GM21717 (cell line): ENCODE measurements at regions not wholly inside any gene's neighbourhood (a gene's known extent, or its start where the extent isn't known, plus 50 kb on each side); places are given as distances from the start of the nearest gene placed in this dataset.

Source experiments
- ATAC-seq: cut with Tn5 transposase; IDR thresholded peaks from one replicate; pipeline ENCODE4 v1.9.1; 2021; ENCODE audit warnings: mild to moderate bottlenecking, moderate library complexity; ENCODE audit not compliant: unreplicated experiment

DNA sequence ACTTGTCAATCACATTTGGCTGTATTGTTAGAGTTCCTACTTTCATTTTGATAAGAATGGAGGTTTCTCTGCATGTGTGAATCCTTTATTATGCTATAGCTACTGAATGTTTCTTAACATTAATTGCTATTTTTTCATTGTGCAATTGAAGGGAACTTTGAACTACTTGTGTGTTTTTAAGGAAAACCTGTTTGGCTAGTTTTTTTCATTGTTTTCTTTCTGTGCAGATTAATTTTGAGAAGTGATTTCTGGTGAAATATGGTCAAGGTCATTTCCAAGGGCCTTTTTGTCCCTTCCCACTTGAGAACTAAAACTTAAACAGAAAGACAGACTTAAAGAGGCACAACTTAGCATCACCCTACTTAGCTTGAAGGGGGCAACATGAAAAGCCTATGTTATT, 1309.2 kb upstream of the WWC1 start:
- no peak for ATAC-seq

GRCh38 chr5:166991601-166992000, 1299.8 kb upstream of the WWC1 start:
- no peak for ATAC-seq

DNA sequence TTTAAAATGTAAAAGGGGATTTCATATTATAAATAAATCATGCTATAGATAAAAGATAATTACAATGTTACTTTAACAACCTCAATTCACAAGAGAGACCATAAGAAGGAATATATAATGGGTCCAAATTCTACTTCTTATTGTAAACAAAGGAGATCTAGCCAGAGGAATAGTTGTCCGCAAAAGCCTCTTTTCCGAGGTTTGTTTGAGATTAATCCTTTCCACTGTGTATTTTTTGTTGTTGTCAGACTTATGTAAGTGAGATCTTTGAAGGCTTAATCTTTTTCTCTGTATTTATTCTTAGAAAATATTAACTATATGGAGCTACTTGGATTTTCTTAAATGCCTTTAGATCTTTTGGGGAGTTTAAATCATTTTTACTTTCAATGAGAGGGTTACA, 1299.3 kb upstream of the WWC1 start:
- ATAC-seq, result no peak

DNA sequence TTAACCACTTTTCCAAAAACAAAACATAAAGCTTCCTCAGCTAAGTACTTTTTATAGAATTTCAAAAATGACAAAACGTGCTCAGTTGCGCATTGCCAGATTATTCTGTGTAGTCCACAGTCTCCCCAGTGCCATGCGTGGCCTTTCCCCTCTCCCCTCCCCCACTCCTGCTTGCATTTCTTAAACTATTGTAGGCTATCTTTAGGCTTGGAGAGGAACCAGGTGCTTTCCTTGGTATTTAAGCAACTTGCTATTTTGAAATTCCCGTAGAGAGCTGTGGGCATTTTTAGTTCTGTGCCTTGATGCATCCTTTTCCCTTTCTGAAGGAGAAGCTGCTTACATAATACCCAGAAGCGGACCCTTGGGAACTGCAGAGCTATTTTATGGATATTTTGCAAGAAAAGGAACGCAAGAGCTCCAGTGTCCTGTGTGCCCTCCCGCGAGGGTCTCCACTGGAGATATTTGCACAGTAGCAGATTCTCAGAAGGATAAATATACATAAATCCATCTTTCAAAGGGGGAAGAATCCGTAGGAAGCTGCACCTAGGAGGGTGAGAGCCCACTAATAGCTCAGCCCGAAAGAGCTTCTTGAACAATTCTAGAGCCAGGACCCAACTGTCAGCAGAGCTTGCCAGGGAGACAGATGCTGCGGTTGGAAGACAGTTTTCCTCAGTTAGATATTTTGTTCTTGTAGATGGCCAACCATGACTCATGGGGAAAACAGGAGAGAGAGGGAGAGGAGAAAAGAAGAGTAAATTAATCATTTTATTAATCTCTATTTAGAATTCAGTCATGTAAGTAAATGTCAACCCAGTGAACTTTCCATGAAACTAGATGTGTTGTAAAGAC, 1298.3 kb upstream of the WWC1 start:
- no peak for ATAC-seq

GRCh38 chr5:166994226-166994625, 1297.2 kb upstream of the WWC1 start:
- no peak for ATAC-seq

- no peak for ATAC-seq
Observed at GRCh38 chr5:167001246-167001645, 1290.2 kb upstream of the WWC1 start.

- ATAC-seq, result no peak
Observed at GRCh38 chr5:167008705-167009104, 1282.7 kb upstream of the WWC1 start.

DNA sequence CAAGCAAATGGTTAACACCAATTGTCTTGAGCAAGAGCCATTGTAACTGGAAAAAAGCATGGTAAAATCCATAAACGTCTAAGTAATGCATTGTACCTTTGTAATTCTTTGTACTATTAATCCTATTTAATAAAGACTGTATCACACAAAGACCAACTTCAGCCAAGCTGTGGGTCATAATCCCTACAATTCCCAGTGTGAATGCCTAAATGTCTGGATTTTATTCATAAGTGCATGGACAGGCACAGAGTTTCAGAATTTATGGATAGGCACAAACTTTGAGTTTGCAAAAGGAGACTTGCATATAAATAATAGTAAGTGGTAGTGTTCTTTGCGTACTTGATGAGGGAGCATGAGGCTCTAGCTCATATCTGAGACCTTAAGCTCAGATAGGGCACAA, 1280.2 kb upstream of the WWC1 start:
- ATAC-seq, result no peak

- ATAC-seq, result no peak
Observed at GRCh38 chr5:167012123-167013034, 1279.1 kb upstream of the WWC1 start.

GRCh38 chr5:167014401-167015056, 1276.9 kb upstream of the WWC1 start:
- no peak for ATAC-seq

- no peak for ATAC-seq
Observed at GRCh38 chr5:167020418-167020817, 1271.0 kb upstream of the WWC1 start.

- no peak for ATAC-seq
Observed at GRCh38 chr5:167029488-167029887, 1262.0 kb upstream of the WWC1 start.

- no peak for ATAC-seq
Observed at GRCh38 chr5:167030500-167031120, 1260.8 kb upstream of the WWC1 start.

- no peak for ATAC-seq
Observed at GRCh38 chr5:167036585-167036984, 1254.9 kb upstream of the WWC1 start.

DNA sequence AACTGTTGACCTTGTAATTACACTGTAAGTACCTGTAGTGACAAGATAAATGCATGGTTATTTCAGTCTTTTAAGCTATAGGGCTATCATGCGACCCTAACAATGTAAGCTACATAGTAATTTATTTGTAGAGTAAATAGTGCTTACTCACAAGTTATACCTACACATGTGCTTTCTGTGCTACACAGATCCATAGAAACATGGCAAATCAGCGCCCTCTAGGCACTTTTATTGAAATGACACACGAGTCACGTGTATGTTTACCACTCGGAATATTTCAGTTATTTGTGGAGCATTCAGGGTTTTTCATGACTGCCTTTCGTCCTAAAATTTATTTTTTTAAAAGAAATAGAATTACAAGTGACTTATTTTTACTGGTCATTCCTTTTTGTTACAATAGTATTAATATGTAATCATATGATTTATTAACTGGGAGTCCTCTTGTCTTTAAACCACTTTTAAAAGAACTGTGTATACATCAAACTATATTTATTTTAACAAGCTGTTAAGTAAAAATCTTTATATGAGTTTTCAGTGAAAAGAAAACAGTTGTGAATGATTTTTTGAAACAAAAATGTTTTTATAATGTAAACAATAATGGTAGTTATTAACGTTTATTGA, 1242.3 kb upstream of the WWC1 start:
- peak; percentile 90 for ATAC-seq

DNA sequence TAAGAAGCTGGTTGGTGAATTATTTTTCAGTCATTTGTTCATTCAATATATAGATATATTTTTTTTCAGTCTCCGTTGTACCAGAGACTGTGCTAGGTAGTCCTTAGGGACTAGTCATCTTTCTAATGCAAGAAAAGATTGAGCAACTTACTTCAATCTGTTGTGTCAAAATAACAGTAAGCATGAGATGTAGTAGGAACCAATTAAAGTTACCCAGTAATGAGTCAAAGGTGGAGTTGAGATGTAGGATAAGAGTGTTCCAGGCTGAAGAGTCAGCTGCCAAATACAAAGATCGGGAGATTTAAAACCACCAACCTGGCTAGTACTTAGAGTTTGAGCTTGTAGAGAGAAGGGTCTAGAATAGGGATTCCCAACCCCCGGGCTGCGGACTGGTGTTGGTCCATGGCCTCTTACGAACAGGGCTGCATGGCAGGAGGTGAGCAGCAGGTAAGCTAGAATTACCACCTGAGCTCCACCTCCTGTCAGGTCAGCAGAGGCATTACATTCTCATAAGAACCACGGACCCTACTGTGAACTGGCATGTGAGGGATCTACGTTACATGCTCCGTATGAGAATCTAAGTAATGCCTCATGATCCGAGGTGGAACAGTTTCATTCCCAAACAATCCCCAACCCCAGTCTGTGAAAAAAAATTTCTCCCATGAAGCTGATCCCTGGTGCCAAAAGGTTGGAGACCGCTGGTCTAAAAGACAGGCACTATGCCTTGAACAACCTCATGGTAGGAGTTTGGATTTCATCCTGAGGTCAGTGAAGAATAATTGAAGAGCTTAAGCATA, 1241.5 kb upstream of the WWC1 start:
- no peak for ATAC-seq

DNA sequence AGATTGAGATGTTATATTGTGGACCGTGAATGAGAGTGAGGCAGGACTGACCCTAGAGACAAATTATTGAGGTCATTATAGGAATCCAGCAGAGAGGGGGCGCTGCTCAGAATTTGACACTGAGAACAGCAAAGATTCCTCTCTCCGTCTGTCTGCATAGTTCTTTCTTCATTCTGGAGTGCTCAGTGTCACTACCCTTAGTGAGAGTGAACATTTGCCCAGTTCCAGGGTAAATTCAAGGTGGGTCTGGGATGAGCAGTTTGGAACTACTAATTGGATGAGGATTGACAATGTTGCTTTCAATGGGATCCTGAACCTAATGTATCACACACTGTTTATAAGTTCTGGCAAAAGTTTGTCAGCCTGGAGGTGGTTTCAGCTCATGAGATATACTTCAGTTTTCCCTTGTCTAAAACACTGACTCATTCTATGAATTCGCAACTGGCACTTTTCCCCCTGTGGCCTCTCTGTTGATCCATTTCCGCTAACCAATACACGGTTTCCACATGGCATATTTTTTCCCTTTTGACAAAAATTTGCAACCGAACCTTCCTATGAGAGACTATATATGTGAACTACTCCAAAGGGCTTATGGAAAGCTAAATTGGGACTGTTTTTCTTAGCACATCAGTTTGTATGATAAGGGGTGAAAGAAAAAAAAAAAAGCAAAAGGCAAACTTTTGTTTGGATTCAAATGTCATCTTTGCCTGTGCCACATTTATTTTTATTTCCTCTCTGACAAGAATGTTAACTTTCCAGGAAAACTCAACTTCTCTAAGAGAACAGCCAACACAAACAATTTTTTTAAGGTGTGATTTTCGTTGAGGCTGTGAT, 1240.7 kb upstream of the WWC1 start:
- no peak for ATAC-seq

DNA sequence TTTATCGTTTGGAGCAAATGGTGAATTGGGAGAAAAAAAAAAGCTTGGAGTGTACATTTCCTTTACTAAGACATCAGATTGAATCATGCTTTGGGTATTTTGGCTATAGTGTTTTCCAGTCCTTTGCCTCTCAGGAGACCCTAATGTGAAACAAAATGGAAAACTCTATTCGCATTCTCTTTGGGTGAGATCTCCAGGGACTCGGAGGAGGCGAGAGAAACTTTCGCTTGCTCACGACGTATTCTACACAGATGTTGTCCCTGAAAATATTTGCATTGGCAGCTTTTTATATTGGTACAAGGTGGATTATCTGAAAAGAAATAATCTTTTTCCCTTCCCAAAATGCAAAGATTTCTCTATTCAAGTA, 1240.1 kb upstream of the WWC1 start:
- ATAC-seq, result no peak

DNA sequence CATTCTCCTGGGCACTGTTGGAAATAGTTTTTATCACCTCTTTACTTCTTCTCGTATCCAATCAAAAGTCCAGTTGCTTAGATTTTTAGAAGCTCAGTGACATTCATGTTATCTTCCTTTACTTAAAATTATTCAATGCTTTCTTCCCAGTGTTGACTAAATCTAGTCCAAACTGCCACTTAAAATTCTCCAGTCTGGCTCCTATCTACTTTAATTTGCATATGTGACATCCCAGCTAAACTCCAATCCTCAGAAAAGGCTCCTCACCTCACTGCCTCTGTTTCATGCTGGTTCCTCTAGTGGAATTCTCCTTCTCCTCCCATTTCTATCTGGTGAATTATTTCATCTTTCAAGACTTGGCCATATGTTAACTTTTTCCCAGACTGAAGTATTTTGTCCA, 1238.7 kb upstream of the WWC1 start:
- ATAC-seq, result no peak
